GM12874 (cell line): ENCODE measurements at regions not wholly inside any gene's neighbourhood (a gene's known extent, or its start where the extent isn't known, plus 50 kb on each side); places are given as distances from the start of the nearest gene placed in this dataset.

ENCODE experiments used
- CTCF ChIP-seq: IDR thresholded peaks from 2 replicates; pipeline ENCODE4 v1.5.1; 2011; ENCODE audit warnings: low read depth, mild to moderate bottlenecking, control low read depth, low read length, moderate library complexity; ENCODE audit not compliant: insufficient read depth

GRCh38 chr7:95863-96260 lies 96.5 kb upstream of the FAM20C start:
- no peak for TF ChIP-seq CTCF

GRCh38 chr7:96861-97260 lies 95.5 kb upstream of the FAM20C start:
- no peak for TF ChIP-seq CTCF

GRCh38 chr7:97310-97841 lies 95.0 kb upstream of the FAM20C start:
- TF ChIP-seq CTCF = no peak

GRCh38 chr7:101146-102046 lies 91.0 kb upstream of the FAM20C start:
- TF ChIP-seq CTCF = no peak

- TF ChIP-seq CTCF = no peak
These were observed 90.2 kb upstream of the FAM20C start for GRCh38 chr7:102047-102711.

GRCh38 chr7:102721-103120 lies 89.7 kb upstream of the FAM20C start:
- TF ChIP-seq CTCF = no peak

- no peak for TF ChIP-seq CTCF
These were observed 87.4 kb upstream of the FAM20C start for GRCh38 chr7:105002-105401.
